IMR-90 (cell line): ENCODE measurements at regions not wholly inside any gene's neighbourhood (a gene's known extent, or its start where the extent isn't known, plus 50 kb on each side); places are given as distances from the start of the nearest gene placed in this dataset.

ENCODE experiments used
- ATAC-seq: fragments of 200-7000 bp; cut with Tn5 transposase; 2 replicates; pipeline ENCODE4 v1.9.1; 2020; ENCODE audit warnings: low read depth, mild to moderate bottlenecking, moderate library complexity
- BruUV-seq: library from RNA; stranded (reverse); fragments of 400-500 nt; replicated peaks from 2 replicates; lab custom pipeline; 2021; lab: Mats Ljungman, UMichigan
- CTCF ChIA-PET: fragments of 300-600 bp; formaldehyde crosslinking; extraction: SDS; loops from one replicate; lab custom pipeline; 2021; ENCODE audit warnings: antibody characterized with exemption; lab: Yijun Ruan, JAX
- POLR2A ChIA-PET: fragments of 300-600 bp; sonication (Branson Sonifier 250); formaldehyde crosslinking; loops from one replicate; lab custom pipeline; 2022; ENCODE audit warnings: antibody characterized with exemption; ENCODE audit not compliant: unreplicated experiment; lab: Charles Lee
- DNase-seq: peaks from one replicate; pipeline ENCODE4 v3.0.0; 2013
- H2AFZ ChIP-seq: replicated peaks from 2 replicates; pipeline ENCODE3; 2013; ENCODE audit warnings: low read length, mild to moderate bottlenecking; ENCODE audit not compliant: poor library complexity
- H2AK5ac ChIP-seq: 2 replicates; pipeline ENCODE4 v1.6.1; 2013; ENCODE audit warnings: low read depth, low read length, inconsistent platforms
- H2AK9ac ChIP-seq: replicated peaks from 2 replicates; pipeline ENCODE3; 2013; ENCODE audit warnings: mild to moderate bottlenecking, low read depth, low read length, moderate library complexity; ENCODE audit not compliant: poor library complexity
- H2BK120ac ChIP-seq: 2 replicates; pipeline ENCODE4 v1.6.1; 2013; ENCODE audit warnings: low read depth, low read length, inconsistent platforms
- H2BK15ac ChIP-seq: 3 replicates; pipeline ENCODE4 v1.6.1; 2013; ENCODE audit warnings: low read depth, low read length, inconsistent platforms
- H2BK20ac ChIP-seq: 2 replicates; pipeline ENCODE4 v1.6.1; 2013; ENCODE audit warnings: low read depth, mild to moderate bottlenecking, inconsistent platforms, low read length, moderate library complexity
- H2BK5ac ChIP-seq: 2 replicates; pipeline ENCODE4 v1.6.1; 2013; ENCODE audit warnings: mild to moderate bottlenecking, low read depth, low read length, inconsistent platforms; ENCODE audit not compliant: poor library complexity, severe bottlenecking
- H3K14ac ChIP-seq: replicated peaks from 2 replicates; pipeline ENCODE4 v1.6.1; 2013; ENCODE audit warnings: low read depth, low read length, inconsistent platforms
- H3K18ac ChIP-seq: 2 replicates; pipeline ENCODE4 v1.6.1; 2013; ENCODE audit warnings: low read depth, low read length, control low read depth
- H3K23ac ChIP-seq: 2 replicates; pipeline ENCODE4 v1.6.1; 2013; ENCODE audit warnings: low read depth, low read length, inconsistent platforms
- H3K27ac ChIP-seq: 2 replicates; pipeline ENCODE4 v1.5.1; 2013; ENCODE audit warnings: mild to moderate bottlenecking, control low read depth, low read length; ENCODE audit not compliant: insufficient read depth
- H3K27me3 ChIP-seq: 2 replicates; pipeline ENCODE4 v1.6.1; 2013; ENCODE audit warnings: low read length; ENCODE audit not compliant: control insufficient read depth, insufficient read depth
- H3K36me3 ChIP-seq: 2 replicates; pipeline ENCODE4 v1.6.1; 2013; ENCODE audit warnings: low read length, mixed read lengths; ENCODE audit not compliant: control insufficient read depth, insufficient read depth
- H3K4ac ChIP-seq: 2 replicates; pipeline ENCODE4 v1.6.1; 2013; ENCODE audit warnings: low read depth, low read length, inconsistent platforms
- H3K4me1 ChIP-seq: 2 replicates; pipeline ENCODE4 v1.6.1; 2013; ENCODE audit warnings: low read length, mixed read lengths; ENCODE audit not compliant: control insufficient read depth, insufficient read depth
- H3K4me2 ChIP-seq: 2 replicates; pipeline ENCODE4 v1.6.1; 2013; ENCODE audit warnings: low read depth, mild to moderate bottlenecking, control low read depth, low read length, moderate library complexity
- H3K4me3 ChIP-seq: 2 replicates; pipeline ENCODE4 v1.5.1; 2013; ENCODE audit warnings: low read depth, mild to moderate bottlenecking, control low read depth, low read length, moderate library complexity; ENCODE audit not compliant: insufficient read depth
- H3K56ac ChIP-seq: 2 replicates; pipeline ENCODE4 v1.6.1; 2013; ENCODE audit warnings: low read length, inconsistent platforms; ENCODE audit not compliant: insufficient read depth; ENCODE audit errors: extremely low read depth
- H3K79me1 ChIP-seq, 2 experiments: 2 replicates each; pipeline ENCODE4 v1.6.1; 2013; ENCODE audit warnings: low read length in 2 of 2, inconsistent platforms in 1 of 2, low read depth in 1 of 2
- H3K9ac ChIP-seq: 2 replicates; pipeline ENCODE4 v1.6.1; 2013; ENCODE audit warnings: low read depth, low read length, control low read depth
- H3K9me1 ChIP-seq: 2 replicates; pipeline ENCODE4 v1.6.1; 2013; ENCODE audit warnings: low read length, inconsistent platforms; ENCODE audit not compliant: insufficient read depth
- H3K9me3 ChIP-seq: 2 replicates; pipeline ENCODE4 v1.6.1; 2013; ENCODE audit warnings: low read length; ENCODE audit not compliant: control insufficient read depth, insufficient read depth
- H4K20me1 ChIP-seq: 2 replicates; pipeline ENCODE4 v1.6.1; 2013; ENCODE audit warnings: low read length, inconsistent platforms; ENCODE audit not compliant: insufficient read depth
- H4K5ac ChIP-seq: 2 replicates; pipeline ENCODE4 v1.6.1; 2013; ENCODE audit warnings: mild to moderate bottlenecking, low read depth, low read length, control low read depth
- H4K8ac ChIP-seq, 2 experiments: 2 replicates each; pipeline ENCODE4 v1.6.1; 2013; ENCODE audit warnings: low read depth in 2 of 2, low read length in 2 of 2, control low read depth in 1 of 2, inconsistent platforms in 1 of 2
- H4K91ac ChIP-seq: 2 replicates; pipeline ENCODE4 v1.6.1; 2013; ENCODE audit warnings: low read depth, low read length, inconsistent platforms; ENCODE audit not compliant: insufficient read depth
- BHLHE40 ChIP-seq: fragments of 150-350 bp; IDR thresholded peaks from 2 replicates; pipeline ENCODE4 v1.6.1; 2016; ENCODE audit warnings: mild to moderate bottlenecking, low read depth, low read length
- CEBPB ChIP-seq: IDR thresholded peaks from 2 replicates; pipeline ENCODE4 v1.6.1; 2012; ENCODE audit warnings: low read depth, low read length, improper control_type of control experiment
- CHD1 ChIP-seq: IDR thresholded peaks from 2 replicates; pipeline ENCODE4 v1.6.1; 2012; ENCODE audit warnings: low read depth, low read length, improper control_type of control experiment
- CTCF ChIP-seq: conservative IDR thresholded peaks from 2 replicates; pipeline ENCODE4 v1.5.1; 2012; ENCODE audit warnings: mild to moderate bottlenecking, low read depth, low read length, improper control_type of control experiment
- ELK1 ChIP-seq: fragments of 150-350 bp; IDR thresholded peaks from 2 replicates; pipeline ENCODE4 v1.6.1; 2016; ENCODE audit warnings: low read depth, mild to moderate bottlenecking, low read length, moderate library complexity, borderline replicate concordance
- FOS ChIP-seq: fragments of 150-350 bp; IDR thresholded peaks from 2 replicates; pipeline ENCODE4 v1.6.1; 2016; ENCODE audit warnings: low read depth, low read length
- MAFK ChIP-seq: IDR thresholded peaks from 2 replicates; pipeline ENCODE4 v1.6.1; 2012; ENCODE audit warnings: low read depth, low read length, improper control_type of control experiment
- MAZ ChIP-seq: IDR thresholded peaks from 2 replicates; pipeline ENCODE4 v1.6.1; 2012; ENCODE audit warnings: low read depth, mild to moderate bottlenecking, low read length, improper control_type of control experiment, moderate library complexity, borderline replicate concordance
- MXI1 ChIP-seq: IDR thresholded peaks from 2 replicates; pipeline ENCODE4 v1.6.1; 2012; ENCODE audit warnings: low read depth, mild to moderate bottlenecking, low read length, moderate library complexity, borderline replicate concordance
- NFE2L2 ChIP-seq: fragments of 150-350 bp; IDR thresholded peaks from 2 replicates; pipeline ENCODE4 v1.6.1; 2016; ENCODE audit warnings: low read depth, mild to moderate bottlenecking, low read length
- POLR2A ChIP-seq: IDR thresholded peaks from 2 replicates; pipeline ENCODE4 v1.6.1; 2012; ENCODE audit warnings: mild to moderate bottlenecking, low read depth, low read length
- RAD21 ChIP-seq: IDR thresholded peaks from 2 replicates; pipeline ENCODE4 v1.6.1; 2012; ENCODE audit warnings: low read length, improper control_type of control experiment
- RCOR1 ChIP-seq: IDR thresholded peaks from 2 replicates; pipeline ENCODE4 v1.6.1; 2012; ENCODE audit warnings: mild to moderate bottlenecking, low read length, improper control_type of control experiment; ENCODE audit not compliant: insufficient replicate concordance
- RFX5 ChIP-seq: IDR thresholded peaks from 2 replicates; pipeline ENCODE4 v1.8.0; 2012; ENCODE audit warnings: low read depth, mild to moderate bottlenecking, low read length, moderate library complexity
- SMC3 ChIP-seq: fragments of 150-350 bp; IDR thresholded peaks from 2 replicates; pipeline ENCODE4 v1.6.1; 2016; ENCODE audit warnings: low read depth, mild to moderate bottlenecking, antibody characterized with exemption, low read length, moderate library complexity
- USF2 ChIP-seq: fragments of 150-350 bp; IDR thresholded peaks from 2 replicates; pipeline ENCODE4 v1.6.1; 2017; ENCODE audit warnings: mild to moderate bottlenecking, antibody characterized with exemption, low read length, low read depth
- WGBS, 2 experiments: methylation state at CpG; one replicate each; pipeline versions ENCODE4 v1.1.5 to v1.1.7; 2013; ENCODE audit warnings: missing lambda C conversion rate in 2 of 2; ENCODE audit not compliant: insufficient read length in 1 of 2; ENCODE audit errors: extremely low coverage in 2 of 2; 5-methylcytosine and 5-hydroxymethylcytosine counted together
- dilution Hi-C: fragments of 300-500 bp; cut with HindIII; formaldehyde crosslinking; loops from one replicate; pipeline ENCODE4 v1.14.3; 2018; ENCODE audit warnings: low sequenced_read_pairs; ENCODE audit not compliant: unreplicated experiment
- in situ Hi-C: fragments of 300-500 bp; cut with MboI; formaldehyde crosslinking; loops from 3 replicates; pipeline ENCODE4 v1.14.3; 2019; ENCODE audit warnings: low sequenced_read_pairs, inconsistent platforms, mixed read lengths
- intact Hi-C: fragments of 100-400 bp; cut with micrococcal nuclease; formaldehyde crosslinking; loops from 2 replicates; pipeline ENCODE4 v1.10.0; 2022

- Histone ChIP-seq H4K5ac (no peak overlapping the region), H3K4me1 (no peaks in the 10 kb centered on the region), H3K4me2 (no peak overlapping the region), H3K79me1 (no peaks in the 10 kb centered on the region), H3K9me1 (no peaks in the 10 kb centered on the region), H3K4ac (no peak overlapping the region), H2BK20ac (no peak overlapping the region), H3K23ac (no peak overlapping the region), H3K36me3 (no peaks in the 10 kb centered on the region), H3K9me3 (no peaks in the 10 kb centered on the region), H2BK120ac (no peak overlapping the region), H2AK5ac (no peak overlapping the region), H2BK5ac (no peak overlapping the region), H3K9ac (no peak overlapping the region), H4K8ac (no peak overlapping the region), H2AFZ (no peak overlapping the region), H3K18ac (no peak overlapping the region), H2AK9ac (no peak overlapping the region), H3K27ac (no peak overlapping the region), H3K14ac (no peak overlapping the region), H3K4me3 (no peak overlapping the region), H3K56ac (no peak overlapping the region), H4K91ac (no peak overlapping the region), H4K20me1 (no peaks in the 10 kb centered on the region), H3K27me3 (peaks cover 4% of the 10 kb centered on the region), H2BK15ac (no peak overlapping the region)
- CTCF ChIA-PET = interaction anchor here (1.1 kb wide), 1 partner anchor 38 kb away, joined by 3 read pairs; no protein-coding TSS in a partner anchor
- no TSS peak for BruUV-seq
- POLR2A ChIA-PET = no interaction called here
- intact Hi-C loops (no loop called here), dilution Hi-C loops (no loop called here), in situ Hi-C loops (no loop called here)
- no peak for DNase-seq
- WGBS, 2 experiments = 82% methylated on average over 5 of the region's 20 CpGs; no CpG with 5 or more reads in 1 of the 2 experiments
- ATAC-seq = no peak
- no peak for TF ChIP-seq USF2
- no peak for TF ChIP-seq RCOR1
- TF ChIP-seq POLR2A = no peak
- no peak for TF ChIP-seq ELK1
- TF ChIP-seq MAZ = no peak
- no peak for TF ChIP-seq FOS
- TF ChIP-seq MXI1 = no peak
- TF ChIP-seq CTCF = no peak
- TF ChIP-seq NFE2L2 = no peak
- no peak for TF ChIP-seq SMC3
- TF ChIP-seq CEBPB = no peak
- no peak for TF ChIP-seq RFX5
- no peak for TF ChIP-seq RAD21
- no peak for TF ChIP-seq CHD1
- TF ChIP-seq MAFK = no peak
- no peak for TF ChIP-seq BHLHE40
Measured at GRCh38 chr10:62657244-62657835, 147.2 kb upstream of the ADO start.
